ENCODE measurements at regions not wholly inside any gene's neighbourhood (a gene's known extent, or its start where the extent isn't known, plus 50 kb on each side); places are given as distances from the start of the nearest gene placed in this dataset.
"Not testable (repeated sequence)": the region's sequence is repeated elsewhere in the genome, so short reads cannot be mapped to it uniquely, and the experiment has no call there.

DNA sequence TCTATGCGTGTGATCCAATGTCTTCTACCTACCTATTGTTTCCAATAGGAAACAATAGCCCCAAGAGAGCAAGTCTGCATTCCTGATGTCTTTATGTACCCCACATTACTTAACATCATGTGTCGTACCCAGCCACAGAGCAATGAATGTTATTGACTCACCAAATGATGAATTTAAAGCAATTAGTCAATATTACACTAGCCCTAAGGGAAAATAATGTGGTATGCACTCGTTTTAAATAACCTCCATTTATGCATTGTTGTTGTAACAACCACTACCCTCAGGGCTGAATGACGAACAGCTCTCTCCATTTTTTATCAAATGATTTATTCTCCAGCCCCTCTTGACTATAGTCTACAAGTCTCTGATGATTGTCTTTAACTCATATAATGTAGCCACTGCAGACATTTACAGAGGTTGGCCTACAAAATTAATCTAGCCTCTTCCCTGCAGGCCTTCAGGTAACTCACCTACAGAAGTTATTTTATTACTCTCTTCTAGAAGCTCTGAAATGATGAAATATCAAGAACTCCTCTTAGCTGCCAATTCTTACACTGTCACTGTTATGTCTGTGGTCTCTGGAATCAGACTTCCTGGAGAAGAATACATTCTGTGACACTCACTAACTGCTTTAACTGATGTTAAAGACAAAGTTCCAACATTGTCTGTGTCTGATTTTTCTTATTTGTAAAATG is 601.7 kb upstream of the GRIA3 start:
- Mint-ChIP-seq H3K36me3 (no peaks in the 10 kb centered on the region), H3K9me3 (no peaks in the 10 kb centered on the region), H3K27me3 (no peaks in the 10 kb centered on the region), H3K4me1 (no peaks in the 10 kb centered on the region), H3K4me3 (no peak overlapping the region), H3K27ac (no peak overlapping the region)

DNA sequence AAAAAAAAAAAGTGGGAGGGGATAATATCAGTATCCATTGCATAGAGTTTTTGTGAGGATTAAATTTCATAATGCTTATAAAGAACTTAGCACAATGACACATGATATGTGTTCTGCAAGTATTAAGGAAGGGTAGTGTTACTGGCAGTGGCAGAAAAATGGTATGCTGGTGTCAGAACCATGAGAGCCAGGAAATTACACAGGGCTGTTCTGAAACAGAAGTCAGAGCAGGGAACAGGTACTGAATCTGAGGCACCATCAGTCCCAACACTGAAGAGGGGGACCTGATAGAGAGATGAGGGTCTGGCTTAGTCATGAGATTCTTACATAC is 601.1 kb upstream of the GRIA3 start:
- H3K27ac Mint-ChIP-seq: no peak overlapping the region
- no peak overlapping the region for H3K4me3 Mint-ChIP-seq
- no peaks in the 10 kb centered on the region for H3K36me3 Mint-ChIP-seq
- H3K4me1 Mint-ChIP-seq: no peaks in the 10 kb centered on the region
- H3K9me3 Mint-ChIP-seq: no peaks in the 10 kb centered on the region
- no peaks in the 10 kb centered on the region for H3K27me3 Mint-ChIP-seq

DNA sequence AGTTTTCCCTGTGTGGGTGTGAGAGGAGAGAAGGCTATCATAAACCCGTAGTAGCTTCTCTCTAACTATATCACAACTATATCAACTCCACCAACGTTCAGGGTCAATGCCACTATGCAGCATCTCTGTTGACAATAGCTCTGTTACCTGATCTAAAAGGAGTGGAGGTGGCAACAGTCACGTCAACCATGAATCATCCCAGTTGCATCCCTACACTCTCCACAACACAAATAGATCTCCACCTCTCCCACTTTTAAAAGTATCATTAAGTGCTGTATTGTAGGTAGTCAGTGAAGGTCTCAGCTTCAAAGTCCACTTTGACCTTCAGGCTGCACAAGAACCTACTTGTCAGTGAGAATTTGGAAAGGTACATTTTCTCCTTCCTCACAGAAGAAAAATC is 600.5 kb upstream of the GRIA3 start:
- H3K36me3 Mint-ChIP-seq: no peaks in the 10 kb centered on the region
- H3K9me3 Mint-ChIP-seq: no peaks in the 10 kb centered on the region
- no peak overlapping the region for H3K27ac Mint-ChIP-seq
- H3K4me3 Mint-ChIP-seq: no peak overlapping the region
- H3K4me1 Mint-ChIP-seq: no peaks in the 10 kb centered on the region
- no peaks in the 10 kb centered on the region for H3K27me3 Mint-ChIP-seq

DNA sequence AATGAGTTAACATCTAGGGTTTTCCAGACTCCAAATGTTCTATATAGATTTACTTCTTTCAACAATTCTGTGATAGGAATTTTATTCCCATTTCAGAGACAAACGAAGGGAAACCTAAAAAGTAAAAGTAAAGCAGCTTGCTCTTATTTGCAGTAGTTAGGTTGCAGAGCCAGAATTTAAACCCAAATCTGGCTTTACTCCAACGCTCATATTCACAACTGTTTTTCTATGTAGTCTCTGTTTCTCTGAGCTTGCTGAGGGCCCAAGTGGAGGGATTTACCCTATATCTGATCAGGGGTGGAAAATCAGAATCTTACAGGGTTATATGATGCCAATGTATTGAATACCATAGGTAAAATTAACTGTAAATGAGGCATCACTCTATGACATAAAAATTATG is 599.1 kb upstream of the GRIA3 start:
- no peak overlapping the region for H3K4me3 Mint-ChIP-seq
- no peak overlapping the region for H3K27ac Mint-ChIP-seq
- H3K4me1 Mint-ChIP-seq: no peaks in the 10 kb centered on the region
- no peaks in the 10 kb centered on the region for H3K36me3 Mint-ChIP-seq
- no peaks in the 10 kb centered on the region for H3K9me3 Mint-ChIP-seq
- no peaks in the 10 kb centered on the region for H3K27me3 Mint-ChIP-seq

DNA sequence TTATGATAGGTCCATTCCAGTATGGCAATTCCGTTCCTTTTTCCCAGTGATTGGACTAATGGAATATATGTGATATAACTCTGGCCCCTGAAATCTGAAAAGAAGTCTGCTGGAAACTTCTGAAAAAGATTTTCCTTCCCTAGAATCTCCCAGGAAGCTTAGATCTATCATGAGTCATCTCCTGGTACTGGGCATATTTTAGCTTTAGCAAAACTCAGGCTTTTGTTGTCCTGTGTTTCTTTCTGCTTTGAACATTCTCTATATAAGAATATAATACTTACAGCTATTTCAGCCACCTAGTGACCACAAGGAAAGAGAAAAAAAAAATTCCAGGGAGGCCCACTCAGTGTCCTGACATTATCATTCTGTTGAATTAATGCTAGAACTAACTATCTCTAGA is 597.2 kb upstream of the GRIA3 start:
- H3K4me3 Mint-ChIP-seq: no peak overlapping the region
- no peak overlapping the region for H3K27ac Mint-ChIP-seq
- H3K4me1 Mint-ChIP-seq: no peaks in the 10 kb centered on the region
- no peaks in the 10 kb centered on the region for H3K27me3 Mint-ChIP-seq
- no peaks in the 10 kb centered on the region for H3K36me3 Mint-ChIP-seq
- no peaks in the 10 kb centered on the region for H3K9me3 Mint-ChIP-seq

DNA sequence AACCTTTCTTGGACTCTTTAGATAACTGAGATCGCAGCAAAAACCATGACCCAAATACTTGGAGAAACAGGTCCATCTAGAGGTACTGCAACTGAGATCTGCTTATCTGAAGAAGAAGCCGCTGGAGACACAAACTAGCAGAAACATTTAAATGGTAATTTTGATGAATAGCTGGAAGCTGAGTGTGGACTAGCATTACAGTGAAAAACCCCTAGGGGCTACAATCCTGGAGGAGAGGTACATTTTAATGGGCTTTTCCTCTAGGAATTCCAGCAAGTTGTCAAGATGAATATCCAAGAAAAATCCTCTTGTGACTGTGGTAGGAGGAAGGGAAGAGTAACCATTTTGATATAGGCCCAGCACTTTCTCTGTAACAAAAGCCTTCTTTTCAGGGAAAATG is 592.5 kb upstream of the GRIA3 start:
- Mint-ChIP-seq H3K27ac (no peak overlapping the region), H3K36me3 (no peaks in the 10 kb centered on the region), H3K27me3 (no peaks in the 10 kb centered on the region), H3K9me3 (no peaks in the 10 kb centered on the region), H3K4me1 (no peaks in the 10 kb centered on the region), H3K4me3 (no peak overlapping the region)

DNA sequence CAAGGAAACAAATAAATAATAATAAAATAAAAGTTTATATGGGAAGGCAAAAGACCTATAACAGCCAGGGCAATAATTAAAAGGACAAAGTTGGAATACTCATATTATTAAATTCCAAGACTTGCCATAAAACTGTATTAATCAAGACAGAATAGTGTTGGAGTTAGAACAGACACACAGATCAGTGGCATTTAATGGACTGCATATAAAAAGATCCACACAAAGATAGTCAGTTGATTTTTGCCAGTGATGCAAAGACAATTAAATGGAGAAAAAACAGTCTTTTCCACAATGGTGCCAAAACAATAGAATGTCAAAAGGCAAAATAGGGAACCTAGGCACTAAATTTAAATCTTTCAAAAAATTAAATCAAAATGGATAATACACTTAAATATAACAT is 587.1 kb upstream of the GRIA3 start:
- H3K4me3 Mint-ChIP-seq: no peak overlapping the region
- no peaks in the 10 kb centered on the region for H3K9me3 Mint-ChIP-seq
- no peaks in the 10 kb centered on the region for H3K27me3 Mint-ChIP-seq
- no peak overlapping the region for H3K27ac Mint-ChIP-seq
- no peaks in the 10 kb centered on the region for H3K4me1 Mint-ChIP-seq
- H3K36me3 Mint-ChIP-seq: no peaks in the 10 kb centered on the region

DNA sequence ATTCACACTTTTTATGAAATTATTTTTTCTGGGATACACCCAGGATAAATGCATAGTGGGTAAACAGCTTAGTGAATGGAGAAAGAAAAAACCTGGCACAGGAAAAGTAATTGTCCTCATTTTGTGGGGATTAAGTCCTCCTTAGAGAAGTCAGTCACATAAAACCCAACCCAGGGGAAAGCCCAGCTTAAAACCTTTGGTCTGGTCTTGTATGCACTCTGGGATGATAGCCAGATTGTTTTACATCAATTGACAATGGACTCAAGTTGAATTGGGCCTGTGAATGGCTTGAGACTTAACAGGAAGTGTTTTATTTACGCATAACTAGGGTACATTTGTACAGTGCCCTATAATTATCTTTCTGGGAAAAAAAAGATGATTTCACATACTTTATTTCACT is 561.3 kb upstream of the GRIA3 start:
- H3K27me3 Mint-ChIP-seq: peaks cover 1% of the 10 kb centered on the region
- H3K36me3 Mint-ChIP-seq: no peaks in the 10 kb centered on the region
- no peak overlapping the region for H3K4me3 Mint-ChIP-seq
- H3K4me1 Mint-ChIP-seq: no peaks in the 10 kb centered on the region
- no peak overlapping the region for H3K27ac Mint-ChIP-seq
- H3K9me3 Mint-ChIP-seq: no peaks in the 10 kb centered on the region

DNA sequence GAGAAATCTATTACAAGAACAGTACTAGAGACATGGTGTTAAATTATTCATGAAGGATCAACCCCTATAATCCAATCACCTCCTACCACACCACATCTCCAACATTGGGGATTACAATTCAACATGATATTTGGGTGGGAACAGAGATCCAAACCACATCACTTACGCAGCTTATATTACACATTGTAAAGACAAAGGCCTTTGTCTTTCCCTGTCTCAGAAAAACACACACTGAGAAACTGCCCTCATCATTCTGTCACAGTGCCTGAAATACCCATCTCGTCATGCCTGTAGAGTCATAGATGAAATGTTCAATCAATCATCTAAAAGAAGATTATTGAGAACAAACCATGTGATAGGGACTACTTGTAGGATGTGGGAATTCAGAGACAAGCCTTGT is 558.8 kb upstream of the GRIA3 start:
- no peak overlapping the region for H3K4me3 Mint-ChIP-seq
- no peak overlapping the region for H3K27ac Mint-ChIP-seq
- H3K27me3 Mint-ChIP-seq: peaks cover 1% of the 10 kb centered on the region
- H3K9me3 Mint-ChIP-seq: no peaks in the 10 kb centered on the region
- no peaks in the 10 kb centered on the region for H3K4me1 Mint-ChIP-seq
- no peaks in the 10 kb centered on the region for H3K36me3 Mint-ChIP-seq

DNA sequence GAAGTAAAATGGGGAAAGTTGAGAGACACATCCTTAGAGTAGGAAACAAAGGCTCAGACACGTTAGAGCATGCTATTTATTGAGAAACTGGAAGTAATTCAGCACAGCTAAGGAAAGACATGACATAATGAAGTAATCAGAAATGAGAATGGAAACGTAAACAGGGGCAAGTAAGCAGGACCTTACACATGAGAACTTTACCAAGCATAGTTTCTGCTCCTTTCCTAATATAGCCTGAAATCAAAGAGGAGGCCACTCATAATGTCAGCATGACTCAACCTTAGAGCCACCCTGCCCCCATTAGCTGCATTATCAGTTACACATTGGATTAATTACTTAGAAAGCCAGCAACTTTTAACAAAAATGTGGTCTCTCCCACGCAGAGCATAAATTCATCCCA is 558.3 kb upstream of the GRIA3 start:
- Mint-ChIP-seq H3K9me3 (no peaks in the 10 kb centered on the region), H3K27me3 (no peaks in the 10 kb centered on the region), H3K4me1 (no peaks in the 10 kb centered on the region), H3K4me3 (no peak overlapping the region), H3K36me3 (no peaks in the 10 kb centered on the region), H3K27ac (no peak overlapping the region)

DNA sequence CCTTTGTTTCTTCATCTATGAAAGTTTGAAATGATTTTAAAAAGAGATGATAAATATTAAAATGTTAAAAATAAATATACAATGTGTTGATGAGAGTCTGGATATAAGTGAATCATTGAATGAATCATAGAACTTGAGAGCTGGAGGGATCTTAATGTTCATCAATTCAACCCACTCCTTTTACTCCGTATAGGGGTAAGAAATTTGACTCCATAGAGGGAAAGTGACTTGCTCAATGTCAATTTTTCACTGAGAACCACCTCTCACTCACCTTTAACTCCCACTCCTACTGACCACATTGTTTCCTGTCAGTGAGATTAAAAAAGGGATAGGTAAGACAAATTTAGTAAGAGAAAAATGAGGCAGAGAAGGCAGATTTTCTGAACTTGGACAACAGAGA is 557.2 kb upstream of the GRIA3 start:
- H3K9me3 Mint-ChIP-seq: no peaks in the 10 kb centered on the region

DNA sequence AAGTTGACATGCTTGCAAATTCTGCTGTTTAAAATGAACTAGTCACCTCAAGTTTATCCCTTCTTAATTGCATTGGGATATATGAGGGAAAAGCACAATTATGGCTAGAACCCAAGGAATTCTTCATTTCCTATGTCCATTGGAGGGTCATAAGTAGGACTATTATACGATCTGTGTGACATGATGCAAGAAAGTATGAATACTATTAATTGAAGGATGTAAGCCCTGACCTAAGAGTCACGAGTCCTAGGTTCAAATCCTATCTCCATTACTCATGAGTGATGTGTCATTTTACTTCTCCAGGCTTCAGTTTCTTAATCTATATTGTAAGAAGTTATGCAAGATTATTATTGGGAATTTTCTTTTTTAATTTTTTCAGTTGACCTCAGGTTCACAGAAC is 542.9 kb upstream of the GRIA3 start:
- Mint-ChIP-seq H3K27me3 (peaks cover 2% of the 10 kb centered on the region), H3K9me3 (peaks cover 4% of the 10 kb centered on the region), H3K4me1 (no peaks in the 10 kb centered on the region), H3K36me3 (no peaks in the 10 kb centered on the region), H3K27ac (no peak overlapping the region), H3K4me3 (no peak overlapping the region)

More for the DNA sequence above, 557.2 kb upstream of the GRIA3 start:
- H3K27me3 Mint-ChIP-seq: no peaks in the 10 kb centered on the region
- H3K4me3 Mint-ChIP-seq: no peak overlapping the region
- no peaks in the 10 kb centered on the region for H3K36me3 Mint-ChIP-seq
- no peak overlapping the region for H3K27ac Mint-ChIP-seq
- H3K4me1 Mint-ChIP-seq: no peaks in the 10 kb centered on the region

DNA sequence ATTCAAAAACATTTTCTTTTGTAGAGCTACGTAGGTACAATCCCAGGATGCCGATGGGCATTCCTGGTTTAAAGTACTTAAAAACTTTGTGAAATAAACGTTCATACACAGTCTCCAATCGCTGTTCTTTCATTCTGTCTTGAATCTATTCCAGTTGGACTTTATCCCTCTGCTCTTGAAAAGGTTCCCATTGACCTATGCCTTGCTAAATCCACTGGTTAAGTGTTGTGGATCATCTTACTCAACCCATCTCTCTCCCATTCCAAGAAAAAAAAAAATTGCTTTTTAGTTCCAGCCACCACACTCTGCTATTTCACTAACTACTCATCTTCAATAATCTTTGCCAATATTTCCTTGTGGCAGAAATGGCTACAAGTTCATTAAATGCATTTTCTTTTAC is 542.3 kb upstream of the GRIA3 start:
- peaks cover 4% of the 10 kb centered on the region for H3K9me3 Mint-ChIP-seq
- H3K27me3 Mint-ChIP-seq: peaks cover 2% of the 10 kb centered on the region
- H3K27ac Mint-ChIP-seq: no peak overlapping the region
- no peaks in the 10 kb centered on the region for H3K4me1 Mint-ChIP-seq
- no peak overlapping the region for H3K4me3 Mint-ChIP-seq
- H3K36me3 Mint-ChIP-seq: no peaks in the 10 kb centered on the region

DNA sequence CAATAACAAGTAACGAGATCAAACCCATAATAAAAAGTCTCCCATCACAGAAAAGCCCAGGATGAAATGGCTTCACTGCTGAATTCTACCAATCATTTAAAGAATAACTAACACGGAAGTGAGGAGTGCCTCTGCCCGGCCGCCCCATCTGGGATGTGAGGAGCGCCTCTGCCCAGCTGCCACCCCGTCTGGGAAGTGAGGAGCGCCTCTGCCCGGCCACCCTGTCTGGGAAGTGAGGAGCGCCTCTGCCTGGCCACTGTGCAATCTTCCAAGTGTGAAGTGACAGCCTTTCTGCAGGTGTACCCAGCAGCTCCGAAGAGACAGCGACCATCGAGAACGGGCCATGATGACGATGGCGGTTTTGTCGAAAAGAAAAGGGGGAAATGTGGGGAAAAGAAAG is 528.8 kb upstream of the GRIA3 start:
- not testable (repeated sequence) for H3K4me3 Mint-ChIP-seq, H3K4me1 Mint-ChIP-seq, H3K27me3 Mint-ChIP-seq, H3K36me3 Mint-ChIP-seq, H3K27ac Mint-ChIP-seq
- peaks cover 16% of the 10 kb centered on the region for H3K9me3 Mint-ChIP-seq

DNA sequence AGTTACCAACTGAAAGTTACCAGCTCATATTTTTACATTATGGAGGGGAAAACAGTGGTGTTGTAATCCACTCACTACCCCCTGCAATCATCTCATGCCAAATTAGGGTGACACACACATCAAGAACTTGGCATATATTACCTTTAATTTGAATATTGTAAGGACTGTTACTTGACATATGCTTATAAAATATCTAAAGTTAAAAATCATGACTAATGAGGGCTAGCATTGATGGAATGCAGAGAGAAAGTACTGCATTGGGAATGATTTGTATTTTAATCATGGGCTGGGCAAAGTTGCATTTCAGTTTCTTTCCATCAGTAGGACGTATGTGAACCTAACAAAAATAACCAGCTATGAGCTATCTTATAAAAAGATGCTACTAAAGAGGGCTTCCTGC is 517.5 kb upstream of the GRIA3 start:
- Mint-ChIP-seq H3K27me3 (no peaks in the 10 kb centered on the region), H3K4me3 (no peak overlapping the region), H3K4me1 (no peaks in the 10 kb centered on the region), H3K36me3 (no peaks in the 10 kb centered on the region), H3K27ac (no peak overlapping the region), H3K9me3 (no peaks in the 10 kb centered on the region)

DNA sequence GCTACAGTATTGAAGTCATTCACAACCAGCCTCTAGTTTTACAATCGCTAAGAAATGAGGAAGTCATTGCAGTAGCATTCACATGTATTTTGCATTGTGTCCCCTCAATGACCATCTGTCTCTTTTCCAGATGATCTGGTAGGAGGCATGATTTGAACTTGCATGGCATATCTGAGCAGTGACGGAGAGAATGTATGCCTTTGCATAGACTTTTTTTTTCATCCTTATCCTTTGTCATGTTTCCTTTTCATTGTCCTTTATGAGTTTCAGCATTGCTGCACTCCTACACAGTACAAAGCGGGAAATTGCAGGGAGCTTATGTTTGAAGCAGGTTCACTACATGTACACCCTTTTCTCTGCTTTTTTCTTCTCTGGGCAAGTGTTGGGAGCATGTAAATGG is 516.4 kb upstream of the GRIA3 start:
- H3K36me3 Mint-ChIP-seq: no peaks in the 10 kb centered on the region
- no peaks in the 10 kb centered on the region for H3K27me3 Mint-ChIP-seq
- H3K4me3 Mint-ChIP-seq: no peak overlapping the region
- H3K4me1 Mint-ChIP-seq: no peaks in the 10 kb centered on the region
- no peak overlapping the region for H3K27ac Mint-ChIP-seq
- H3K9me3 Mint-ChIP-seq: no peaks in the 10 kb centered on the region

DNA sequence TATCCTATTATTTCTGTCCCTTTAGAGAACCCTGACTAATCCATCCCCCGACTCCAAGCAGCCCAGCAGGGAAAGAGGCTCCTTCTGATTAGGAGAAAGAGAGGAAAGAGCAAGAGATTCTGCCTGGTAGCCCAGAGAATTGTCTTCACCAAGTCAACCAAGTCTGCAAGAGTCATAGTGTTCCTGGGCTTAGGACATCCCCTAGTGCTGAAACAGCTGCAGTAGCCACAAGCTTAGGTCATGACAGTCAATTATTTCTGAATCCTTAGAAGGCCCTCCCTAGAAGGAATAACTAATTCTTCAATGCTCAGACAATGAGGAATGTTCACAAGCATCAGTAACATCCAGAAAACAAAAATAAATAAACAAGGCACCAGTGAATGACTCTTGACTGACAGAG is 480.3 kb upstream of the GRIA3 start:
- Mint-ChIP-seq H3K27ac (no peak overlapping the region), H3K36me3 (no peaks in the 10 kb centered on the region), H3K27me3 (no peaks in the 10 kb centered on the region), H3K4me3 (no peak overlapping the region), H3K9me3 (no peaks in the 10 kb centered on the region), H3K4me1 (no peaks in the 10 kb centered on the region)
